Epithelial cell of esophagus (primary cell): ENCODE measurements at regions not wholly inside any gene's neighbourhood (a gene's known extent, or its start where the extent isn't known, plus 50 kb on each side); places are given as distances from the start of the nearest gene placed in this dataset.
"Not testable (repeated sequence)": the region's sequence is repeated elsewhere in the genome, so short reads cannot be mapped to it uniquely, and the experiment has no call there.

ENCODE experiments used
- DNase-seq: peaks from one replicate; pipeline ENCODE4 v3.0.0; 2010; ENCODE audit warnings: low read depth
- H3K4me3 ChIP-seq: 2 replicates; pipeline ENCODE4 v1.5.1; 2011; ENCODE audit warnings: mild to moderate bottlenecking, low read length, control low read depth
- TF ChIP-seq, protein P1 (sequence below): IDR thresholded peaks from 2 replicates; pipeline ENCODE4 v1.5.1; 2011; ENCODE audit warnings: low read depth, mild to moderate bottlenecking, low read length, control low read depth, inconsistent platforms; ENCODE audit not compliant: insufficient read depth; ENCODE audit errors: missing control alignments

- no peak for DNase-seq
- TF ChIP-seq, protein P1, sequence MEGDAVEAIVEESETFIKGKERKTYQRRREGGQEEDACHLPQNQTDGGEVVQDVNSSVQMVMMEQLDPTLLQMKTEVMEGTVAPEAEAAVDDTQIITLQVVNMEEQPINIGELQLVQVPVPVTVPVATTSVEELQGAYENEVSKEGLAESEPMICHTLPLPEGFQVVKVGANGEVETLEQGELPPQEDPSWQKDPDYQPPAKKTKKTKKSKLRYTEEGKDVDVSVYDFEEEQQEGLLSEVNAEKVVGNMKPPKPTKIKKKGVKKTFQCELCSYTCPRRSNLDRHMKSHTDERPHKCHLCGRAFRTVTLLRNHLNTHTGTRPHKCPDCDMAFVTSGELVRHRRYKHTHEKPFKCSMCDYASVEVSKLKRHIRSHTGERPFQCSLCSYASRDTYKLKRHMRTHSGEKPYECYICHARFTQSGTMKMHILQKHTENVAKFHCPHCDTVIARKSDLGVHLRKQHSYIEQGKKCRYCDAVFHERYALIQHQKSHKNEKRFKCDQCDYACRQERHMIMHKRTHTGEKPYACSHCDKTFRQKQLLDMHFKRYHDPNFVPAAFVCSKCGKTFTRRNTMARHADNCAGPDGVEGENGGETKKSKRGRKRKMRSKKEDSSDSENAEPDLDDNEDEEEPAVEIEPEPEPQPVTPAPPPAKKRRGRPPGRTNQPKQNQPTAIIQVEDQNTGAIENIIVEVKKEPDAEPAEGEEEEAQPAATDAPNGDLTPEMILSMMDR = no peak
- no peak overlapping the region for H3K4me3 ChIP-seq
These were observed 765.2 kb downstream of the SLITRK1 start for GRCh38 chr13:83117046-83117445.

- not testable (repeated sequence) for H3K4me3 ChIP-seq, DNase-seq
These were observed 780.6 kb downstream of the SLITRK1 start for GRCh38 chr13:83101574-83102247.

DNA sequence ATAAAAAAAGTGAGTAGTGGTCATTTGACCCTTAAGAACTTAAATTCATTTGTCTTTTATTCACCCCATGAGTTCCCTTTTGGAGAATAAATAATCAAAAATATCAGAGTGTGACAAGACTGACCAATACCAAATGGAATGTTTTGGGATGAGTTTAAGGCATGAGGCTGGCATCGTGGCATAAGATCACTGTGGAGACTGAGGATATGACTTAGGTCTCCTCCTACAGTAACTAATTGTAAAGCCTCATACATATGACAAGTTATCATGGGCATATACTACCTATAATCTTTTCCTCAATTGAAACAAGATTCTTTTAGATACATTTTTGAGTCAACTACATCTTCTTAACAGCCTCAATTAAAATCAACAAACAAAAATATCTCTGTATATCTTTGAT is 782.0 kb downstream of the SLITRK1 start:
- no peak overlapping the region for H3K4me3 ChIP-seq
- TF ChIP-seq, protein P1 = no peak
- DNase-seq = no peak

- no peak for DNase-seq
- TF ChIP-seq, protein P1 = no peak
- H3K4me3 ChIP-seq = no peak overlapping the region
These were observed 793.4 kb downstream of the SLITRK1 start for GRCh38 chr13:83088858-83089257.

- no peak overlapping the region for H3K4me3 ChIP-seq
- no peak for DNase-seq
- TF ChIP-seq, protein P1 = no peak
These were observed 795.3 kb downstream of the SLITRK1 start for GRCh38 chr13:83086948-83087347.

DNA sequence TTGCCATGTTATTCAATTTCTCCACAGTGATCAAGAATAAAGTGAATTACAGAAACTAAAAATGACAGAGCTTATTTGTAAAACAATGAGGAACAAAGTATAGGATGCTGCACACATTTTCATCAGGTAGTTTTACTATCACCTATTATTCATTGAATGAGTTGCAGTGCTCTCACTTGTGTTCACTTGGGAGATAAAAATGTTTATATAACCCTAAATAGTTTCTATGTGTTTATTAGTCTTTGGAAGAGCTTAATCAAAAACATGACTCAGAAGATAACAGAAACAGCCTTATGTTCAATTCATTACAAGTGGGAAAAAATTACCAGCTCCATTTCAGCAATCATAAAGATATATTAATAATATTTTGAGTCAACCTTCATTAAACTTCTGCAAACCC is 796.2 kb downstream of the SLITRK1 start:
- TF ChIP-seq, protein P1 = no peak
- H3K4me3 ChIP-seq = no peak overlapping the region
- no peak for DNase-seq

DNA sequence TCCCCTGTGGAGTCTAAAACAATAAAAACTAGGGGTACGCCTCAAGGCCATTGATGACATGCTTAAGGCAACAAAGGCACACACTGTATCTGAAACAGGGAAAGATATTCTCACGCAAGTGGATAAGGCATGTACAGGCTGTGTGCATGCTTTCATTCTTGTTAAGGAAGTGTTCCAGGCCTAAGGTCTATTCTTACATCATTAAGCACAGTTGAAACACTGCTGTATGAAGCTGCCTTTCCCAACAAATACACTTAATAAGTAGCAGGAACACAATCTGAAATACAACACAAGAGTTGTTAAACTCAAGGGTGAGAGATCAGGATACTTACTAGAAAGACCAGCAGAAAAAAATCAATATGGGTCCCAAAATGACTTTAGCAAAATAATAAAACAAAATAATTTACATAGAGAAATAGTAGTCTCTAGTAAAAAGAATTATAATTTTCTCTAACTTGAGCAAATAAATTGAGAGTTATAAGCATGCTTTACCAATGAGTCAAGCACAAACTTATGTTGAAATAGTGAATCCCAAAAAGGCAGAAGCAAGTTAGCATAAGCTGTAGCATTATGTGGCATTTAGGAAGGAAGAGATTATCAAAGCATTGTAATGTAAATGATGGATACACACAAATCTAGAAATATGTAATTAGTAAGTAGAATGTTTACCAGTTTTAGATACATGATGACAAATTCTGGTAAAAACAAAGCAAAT is 796.9 kb downstream of the SLITRK1 start:
- no peak for DNase-seq
- TF ChIP-seq, protein P1 = no peak
- no peak overlapping the region for H3K4me3 ChIP-seq
